GM12873 (cell line): ENCODE measurements at regions not wholly inside any gene's neighbourhood (a gene's known extent, or its start where the extent isn't known, plus 50 kb on each side); places are given as distances from the start of the nearest gene placed in this dataset.

Source experiments
- CTCF ChIP-seq: IDR thresholded peaks from 2 replicates; pipeline ENCODE4 v1.5.1; 2012; ENCODE audit warnings: low read depth, mild to moderate bottlenecking, moderate library complexity, low read length, control low read depth; ENCODE audit not compliant: insufficient read depth; ENCODE audit errors: missing control alignments

GRCh38 chr14:27836386-27836785 is 930.2 kb upstream of the FOXG1 start:
- no peak for TF ChIP-seq CTCF

- TF ChIP-seq CTCF: no peak
Observed at GRCh38 chr14:27845241-27845850, 921.2 kb upstream of the FOXG1 start.

- no peak for TF ChIP-seq CTCF
Observed at GRCh38 chr14:27845902-27846301, 920.7 kb upstream of the FOXG1 start.

GRCh38 chr14:27862684-27863083 is 903.9 kb upstream of the FOXG1 start:
- TF ChIP-seq CTCF: no peak

GRCh38 chr14:27863166-27863565 is 903.4 kb upstream of the FOXG1 start:
- no peak for TF ChIP-seq CTCF

- no peak for TF ChIP-seq CTCF
Observed at GRCh38 chr14:27881063-27881462, 885.5 kb upstream of the FOXG1 start.

- TF ChIP-seq CTCF: no peak
Observed at GRCh38 chr14:27881646-27882045, 884.9 kb upstream of the FOXG1 start.
